ENCODE measurements at regions not wholly inside any gene's neighbourhood (a gene's known extent, or its start where the extent isn't known, plus 50 kb on each side); places are given as distances from the start of the nearest gene placed in this dataset.

- TF ChIP-seq CEBPB (IDR thresholded peaks at IDR 0.05), result no peak
- no peak for TF ChIP-seq EGR1 (IDR thresholded peaks at IDR 0.05)
- TF ChIP-seq EP300 (IDR thresholded peaks at IDR 0.05; ENCODE audit: borderline replicate concordance), result no peak
- no peak for TF ChIP-seq FOXM1 (IDR thresholded peaks at IDR 0.05; ENCODE audit: borderline replicate concordance, low read depth)
- TF ChIP-seq, protein P1, sequence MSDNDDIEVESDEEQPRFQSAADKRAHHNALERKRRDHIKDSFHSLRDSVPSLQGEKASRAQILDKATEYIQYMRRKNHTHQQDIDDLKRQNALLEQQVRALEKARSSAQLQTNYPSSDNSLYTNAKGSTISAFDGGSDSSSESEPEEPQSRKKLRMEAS (IDR thresholded peaks at IDR 0.05), result no peak
Measured at GRCh38 chr13:78100486-78100885, 181.9 kb upstream of the EDNRB start.

DNA sequence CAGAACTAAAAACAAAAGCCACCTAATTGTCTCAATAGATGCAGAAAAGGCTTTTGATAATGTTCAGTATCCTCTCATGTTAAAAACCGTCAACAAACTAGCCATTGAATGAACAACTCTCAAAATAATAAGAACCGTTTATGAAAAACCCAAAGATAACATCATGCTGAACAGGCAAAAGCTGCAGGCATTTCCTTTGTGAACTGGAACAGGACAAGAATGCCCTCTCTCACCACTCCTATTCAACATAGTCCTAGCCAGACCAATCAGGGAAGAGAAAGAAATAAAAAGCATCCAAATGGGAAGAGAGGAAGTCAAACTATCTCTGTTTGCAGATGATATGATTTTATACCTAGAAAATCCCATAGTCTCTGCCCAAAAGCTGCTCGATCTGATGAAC lies 179.6 kb upstream of the EDNRB start:
- TF ChIP-seq CEBPB (IDR thresholded peaks at IDR 0.05), result no peak
- TF ChIP-seq CREB1 (IDR thresholded peaks at IDR 0.05; ENCODE audit: low read depth), result no peak
- no peak for TF ChIP-seq USF1 (IDR thresholded peaks at IDR 0.05)
- TF ChIP-seq ZBTB7A (IDR thresholded peaks at IDR 0.05; ENCODE audit: low read depth), result no peak
- TF ChIP-seq, protein P1 (IDR thresholded peaks at IDR 0.05), result no peak
- TF ChIP-seq REST (IDR thresholded peaks at IDR 0.05; ENCODE audit: low read depth), result no peak
- TF ChIP-seq TCF12 (IDR thresholded peaks at IDR 0.05; ENCODE audit: low read depth), result no peak
- no peak for TF ChIP-seq TAF1 (IDR thresholded peaks at IDR 0.05; ENCODE audit: low read depth)
- no peak for TF ChIP-seq EGR1 (IDR thresholded peaks at IDR 0.05)
- TF ChIP-seq FOXM1 (IDR thresholded peaks at IDR 0.05; ENCODE audit: borderline replicate concordance, low read depth), result no peak
- no peak for TF ChIP-seq EP300 (IDR thresholded peaks at IDR 0.05; ENCODE audit: borderline replicate concordance)
- no peak for TF ChIP-seq NFIC (IDR thresholded peaks at IDR 0.05)

- TF ChIP-seq EP300 (IDR thresholded peaks at IDR 0.05; ENCODE audit: borderline replicate concordance) (no peak), YY1 (IDR thresholded peaks at IDR 0.05; ENCODE audit: low read depth) (no peak), FOXM1 (IDR thresholded peaks at IDR 0.05; ENCODE audit: borderline replicate concordance, low read depth) (no peak), REST (IDR thresholded peaks at IDR 0.05; ENCODE audit: low read depth) (no peak), CREB1 (IDR thresholded peaks at IDR 0.05; ENCODE audit: low read depth) (no peak), EGR1 (IDR thresholded peaks at IDR 0.05) (no peak), NFIC (IDR thresholded peaks at IDR 0.05) (no peak), USF1 (IDR thresholded peaks at IDR 0.05) (no peak), TEAD4 (IDR thresholded peaks at IDR 0.05) (no peak)
- TF ChIP-seq, protein P1 (IDR thresholded peaks at IDR 0.05), result no peak
Measured at GRCh38 chr13:78096221-78096620, 177.6 kb upstream of the EDNRB start.

GRCh38 chr13:78087966-78088678 lies 169.5 kb upstream of the EDNRB start:
- TF ChIP-seq CEBPB (IDR thresholded peaks at IDR 0.05), result no peak
- no peak for TF ChIP-seq CREB1 (IDR thresholded peaks at IDR 0.05; ENCODE audit: low read depth)
- TF ChIP-seq USF1 (IDR thresholded peaks at IDR 0.05), result no peak
- TF ChIP-seq YY1 (IDR thresholded peaks at IDR 0.05; ENCODE audit: low read depth), result no peak
- no peak for TF ChIP-seq RAD21 (IDR thresholded peaks at IDR 0.05; ENCODE audit: low read depth)
- no peak for TF ChIP-seq FOXM1 (IDR thresholded peaks at IDR 0.05; ENCODE audit: borderline replicate concordance, low read depth)
- no peak for TF ChIP-seq EGR1 (IDR thresholded peaks at IDR 0.05)
- no peak for TF ChIP-seq ZBTB7A (IDR thresholded peaks at IDR 0.05; ENCODE audit: low read depth)
- TF ChIP-seq, protein P1 (IDR thresholded peaks at IDR 0.05), result no peak
- no peak for TF ChIP-seq TCF12 (IDR thresholded peaks at IDR 0.05; ENCODE audit: low read depth)
- TF ChIP-seq EP300 (IDR thresholded peaks at IDR 0.05; ENCODE audit: borderline replicate concordance), result no peak
- TF ChIP-seq TEAD4 (IDR thresholded peaks at IDR 0.05), result no peak
- TF ChIP-seq REST (IDR thresholded peaks at IDR 0.05; ENCODE audit: low read depth), result no peak
- TF ChIP-seq NFIC (IDR thresholded peaks at IDR 0.05), result no peak
- TF ChIP-seq TAF1 (IDR thresholded peaks at IDR 0.05; ENCODE audit: low read depth), result no peak
